ENCODE measurements at regions not wholly inside any gene's neighbourhood (a gene's known extent, or its start where the extent isn't known, plus 50 kb on each side); places are given as distances from the start of the nearest gene placed in this dataset.

- no peak overlapping the region for H3K4me3 ChIP-seq (ENCODE audit: low read depth, low read length)
- no peak for TF ChIP-seq CTCF (IDR thresholded peaks at IDR 0.05; ENCODE audit: borderline replicate concordance, insufficient read depth, low read depth, low read length)
These were observed 138.0 kb downstream of the CAAP1 start for GRCh38 chr9:26754509-26755164.

GRCh38 chr9:26753971-26754370, 138.6 kb downstream of the CAAP1 start:
- H3K4me3 ChIP-seq (ENCODE audit: low read depth, low read length): no peak overlapping the region
- no peak for TF ChIP-seq CTCF (IDR thresholded peaks at IDR 0.05; ENCODE audit: borderline replicate concordance, insufficient read depth, low read depth, low read length)

GRCh38 chr9:26750162-26750561, 142.4 kb downstream of the CAAP1 start:
- H3K4me3 ChIP-seq (ENCODE audit: low read depth, low read length): no peak overlapping the region
- no peak for TF ChIP-seq CTCF (IDR thresholded peaks at IDR 0.05; ENCODE audit: borderline replicate concordance, insufficient read depth, low read depth, low read length)

- no peak overlapping the region for H3K4me3 ChIP-seq (ENCODE audit: low read depth, low read length)
- TF ChIP-seq CTCF (IDR thresholded peaks at IDR 0.05; ENCODE audit: borderline replicate concordance, insufficient read depth, low read depth, low read length): no peak
These were observed 144.0 kb downstream of the CAAP1 start for GRCh38 chr9:26748449-26749058.

GRCh38 chr9:26747611-26748010, 145.0 kb downstream of the CAAP1 start:
- H3K4me3 ChIP-seq (ENCODE audit: low read depth, low read length): no peak overlapping the region
- TF ChIP-seq CTCF (IDR thresholded peaks at IDR 0.05; ENCODE audit: borderline replicate concordance, insufficient read depth, low read depth, low read length): no peak

- TF ChIP-seq CTCF (IDR thresholded peaks at IDR 0.05; ENCODE audit: borderline replicate concordance, insufficient read depth, low read depth, low read length): no peak
- no peak overlapping the region for H3K4me3 ChIP-seq (ENCODE audit: low read depth, low read length)
These were observed 146.1 kb downstream of the CAAP1 start for GRCh38 chr9:26746357-26747072.

All from GM12875 (cell line).